Sigmoid colon (tissue), 3 donors: ENCODE measurements at regions not wholly inside any gene's neighbourhood (a gene's known extent, or its start where the extent isn't known, plus 50 kb on each side); places are given as distances from the start of the nearest gene placed in this dataset.

Experiments used
- CTCF ChIP-seq, 4 experiments: fragments of 450-650 bp in 3 of 4; fragments of 200-600 bp in 1 of 4; IDR thresholded peaks; one replicate each; pipeline ENCODE4 v1.5.1; 2016 to 2019; ENCODE audit warnings: antibody characterized with exemption in 4 of 4, mild to moderate bottlenecking in 3 of 4, moderate library complexity in 2 of 4
- POLR2A ChIP-seq, 2 donors: fragments of 450-650 bp; IDR thresholded peaks; one replicate each; pipeline ENCODE4 v1.6.1; 2016; ENCODE audit warnings: antibody characterized with exemption in 2 of 2, mild to moderate bottlenecking in 2 of 2, moderate library complexity in 2 of 2

- no peak for TF ChIP-seq POLR2A (IDR thresholded peaks at IDR 0.05)
- no peak for TF ChIP-seq CTCF (IDR thresholded peaks at IDR 0.05)
Measured at GRCh38 chr10:52874581-52874980, 102.0 kb upstream of the MBL2 start.
